Stimulated activated CD4-positive, alpha-beta T cell treated with anti-CD3 and anti-CD28 coated beads, Interleukin-4, amount 100 ng/mL, for 4 hours (primary cell): ENCODE measurements at regions not wholly inside any gene's neighbourhood (a gene's known extent, or its start where the extent isn't known, plus 50 kb on each side); places are given as distances from the start of the nearest gene placed in this dataset.

Source experiments
- DNase-seq, 2 experiments: peaks; one replicate each; pipeline ENCODE4 v3.0.0-alpha.2; 2020

GRCh38 chr1:88104236-88104635 is 579.8 kb upstream of the PKN2 start:
- no peak for DNase-seq

GRCh38 chr1:88104886-88105285 is 579.2 kb upstream of the PKN2 start:
- no peak for DNase-seq

- DNase-seq = no peak
These were observed 572.3 kb upstream of the PKN2 start for GRCh38 chr1:88111816-88112215.

GRCh38 chr1:88117597-88117996 is 566.5 kb upstream of the PKN2 start:
- no peak for DNase-seq

- no peak for DNase-seq
These were observed 565.8 kb upstream of the PKN2 start for GRCh38 chr1:88118176-88118845.

- no peak for DNase-seq
These were observed 559.5 kb upstream of the PKN2 start for GRCh38 chr1:88124614-88125013.

GRCh38 chr1:88126467-88126866 is 557.6 kb upstream of the PKN2 start:
- no peak for DNase-seq

- DNase-seq = no peak
These were observed 550.1 kb upstream of the PKN2 start for GRCh38 chr1:88133991-88134390.

GRCh38 chr1:88134983-88135921 is 548.8 kb upstream of the PKN2 start:
- no peak for DNase-seq

GRCh38 chr1:88139633-88140032 is 544.4 kb upstream of the PKN2 start:
- DNase-seq = no peak

GRCh38 chr1:88140325-88140724 is 543.7 kb upstream of the PKN2 start:
- DNase-seq = no peak

- DNase-seq = no peak
These were observed 542.5 kb upstream of the PKN2 start for GRCh38 chr1:88141499-88142074.

GRCh38 chr1:88145752-88146151 is 538.3 kb upstream of the PKN2 start:
- no peak for DNase-seq

- DNase-seq = no peak
These were observed 534.4 kb upstream of the PKN2 start for GRCh38 chr1:88149686-88150085.

- DNase-seq = no peak
These were observed 533.7 kb upstream of the PKN2 start for GRCh38 chr1:88150330-88150729.

GRCh38 chr1:88163187-88163586 is 520.9 kb upstream of the PKN2 start:
- DNase-seq = no peak

- no peak for DNase-seq
These were observed 515.9 kb upstream of the PKN2 start for GRCh38 chr1:88168126-88168525.

- DNase-seq = no peak
These were observed 514.9 kb upstream of the PKN2 start for GRCh38 chr1:88169139-88169538.

- no peak for DNase-seq
These were observed 514.1 kb upstream of the PKN2 start for GRCh38 chr1:88169939-88170338.

- DNase-seq = no peak
These were observed 508.9 kb upstream of the PKN2 start for GRCh38 chr1:88175120-88175630.

- DNase-seq = no peak
These were observed 508.3 kb upstream of the PKN2 start for GRCh38 chr1:88175631-88176226.

- no peak for DNase-seq
These were observed 504.1 kb upstream of the PKN2 start for GRCh38 chr1:88179943-88180342.

GRCh38 chr1:88180449-88181108 is 503.5 kb upstream of the PKN2 start:
- peak; percentile 32 to 42 for DNase-seq
